SK-N-SH (cell line): ENCODE measurements at regions not wholly inside any gene's neighbourhood (a gene's known extent, or its start where the extent isn't known, plus 50 kb on each side); places are given as distances from the start of the nearest gene placed in this dataset.

Source experiments
- CTCF ChIA-PET: fragments of 300-600, 350-600 bp; formaldehyde crosslinking; extraction: SDS; loops from one replicate; lab custom pipeline; 2021; lab: Yijun Ruan, JAX
- POLR2A ChIA-PET: fragments of 350-600 bp; sonication (Branson Sonifier 250); formaldehyde crosslinking; extraction: SDS; loops from one replicate; lab custom pipeline; 2020; ENCODE audit warnings: antibody characterized with exemption, inconsistent platforms; lab: Yijun Ruan, JAX
- DNase-seq: peaks from one replicate; pipeline ENCODE4 v3.0.0; 2012
- H2AFZ ChIP-seq: fragments of 200-600 bp; sonication (generic); 2 replicates; pipeline ENCODE4 v1.8.1; 2016; ENCODE audit warnings: antibody characterized with exemption, mild to moderate bottlenecking, low read depth
- H3F3A ChIP-seq: fragments of 200-600 bp; sonication (generic); replicated peaks from 2 replicates; pipeline ENCODE3; 2016; ENCODE audit warnings: antibody characterized with exemption, mild to moderate bottlenecking; ENCODE audit not compliant: insufficient read depth
- H3K27ac ChIP-seq, 2 experiments: fragments of 200-500 bp in 1 of 2; fragments of 200-600 bp in 1 of 2; sonication (Bioruptor generic) in 1 of 2; sonication (generic), shearing (Covaris generic) in 1 of 2; 2 replicates each; pipeline versions ENCODE4 v1.5.1 to v1.6.1; 2014 to 2016; ENCODE audit warnings: low read depth in 2 of 2, inconsistent platforms in 1 of 2, low read length in 1 of 2, mild to moderate bottlenecking in 1 of 2, mixed read lengths in 1 of 2
- H3K27me3 ChIP-seq: fragments of 200-600 bp; sonication (generic), shearing (Covaris generic); 2 replicates; pipeline ENCODE4 v1.6.1; 2016; ENCODE audit warnings: mixed run types; ENCODE audit not compliant: insufficient read depth
- H3K36me3 ChIP-seq, 2 experiments: fragments of 200-500 bp in 1 of 2; fragments of 200-600 bp in 1 of 2; sonication (Bioruptor generic) in 1 of 2; sonication (generic) in 1 of 2; replicated peaks in 1 of 2; 2 replicates each; pipeline versions ENCODE3 to v1.5.1; 2014 to 2016; ENCODE audit warnings: low read length in 1 of 2, mild to moderate bottlenecking in 1 of 2; ENCODE audit not compliant: insufficient read depth in 2 of 2, control insufficient read depth in 1 of 2
- H3K4me1 ChIP-seq, 2 experiments: fragments of 200-500 bp in 1 of 2; fragments of 200-600 bp in 1 of 2; sonication (Bioruptor generic) in 1 of 2; sonication (generic), shearing (Covaris generic) in 1 of 2; 2 replicates each; pipeline versions ENCODE4 v1.5.1 to v1.6.1; 2014 to 2016; ENCODE audit warnings: low read depth in 1 of 2, low read length in 1 of 2, mixed run types in 1 of 2; ENCODE audit not compliant: insufficient read depth in 2 of 2, control insufficient read depth in 1 of 2
- H3K4me2 ChIP-seq: fragments of 200-600 bp; sonication (generic), shearing (Covaris generic); 2 replicates; pipeline ENCODE4 v1.6.1; 2017; ENCODE audit warnings: mixed run types
- H3K4me3 ChIP-seq, 2 experiments: fragments of 200-500 bp in 1 of 2; fragments of 200-600 bp in 1 of 2; sonication (Bioruptor generic) in 1 of 2; sonication (generic), shearing (Covaris generic) in 1 of 2; 2 replicates each; pipeline versions ENCODE4 v1.5.1 to v1.8.1; 2014 to 2016; ENCODE audit warnings: low read depth in 2 of 2, inconsistent platforms in 1 of 2, low read length in 1 of 2, mild to moderate bottlenecking in 1 of 2, mixed read lengths in 1 of 2, moderate library complexity in 1 of 2
- H3K79me2 ChIP-seq: fragments of 200-600 bp; sonication (generic); 2 replicates; pipeline ENCODE4 v1.8.1; 2017; ENCODE audit warnings: mild to moderate bottlenecking; ENCODE audit not compliant: insufficient read depth
- H3K9ac ChIP-seq: fragments of 200-600 bp; sonication (generic); 2 replicates; pipeline ENCODE4 v1.6.1; 2017; ENCODE audit warnings: mixed run types
- H3K9me2 ChIP-seq: fragments of 200-600 bp; sonication (generic); 2 replicates; pipeline ENCODE4 v1.6.1; 2017; ENCODE audit warnings: mixed run types
- H3K9me3 ChIP-seq: fragments of 200-600 bp; sonication (generic); 2 replicates; pipeline ENCODE4 v1.6.1; 2017; ENCODE audit warnings: mixed run types, mild to moderate bottlenecking, moderate library complexity
- H4K20me1 ChIP-seq: fragments of 200-600 bp; sonication (generic); 2 replicates; pipeline ENCODE4 v1.6.1; 2017; ENCODE audit warnings: mild to moderate bottlenecking, mixed run types; ENCODE audit not compliant: insufficient read depth
- ELF1 ChIP-seq: IDR thresholded peaks from 2 replicates; pipeline ENCODE4 v1.4.0; 2012
- EP300 ChIP-seq, 2 experiments: IDR thresholded peaks; 2 replicates each; pipeline versions ENCODE4 v1.4.0 to v1.6.1; 2012; ENCODE audit warnings: borderline replicate concordance in 1 of 2, low read depth in 1 of 2, low read length in 1 of 2
- FOXJ3 ChIP-seq: sonication (generic); formaldehyde crosslinking; IDR thresholded peaks from 2 replicates; pipeline ENCODE4 v1.5.1; 2020; ENCODE audit warnings: mild to moderate bottlenecking, missing genetic modification reagents
- JUND ChIP-seq: IDR thresholded peaks from 2 replicates; pipeline ENCODE4 v1.4.0; 2012
- MEF2A ChIP-seq: IDR thresholded peaks from 2 replicates; pipeline ENCODE4 v1.4.0; 2012; ENCODE audit warnings: low read depth, borderline replicate concordance
- NFIC ChIP-seq: IDR thresholded peaks from 2 replicates; pipeline ENCODE4 v1.4.0; 2012; ENCODE audit warnings: borderline replicate concordance
- RCOR1 ChIP-seq: fragments of 150-350 bp; IDR thresholded peaks from 2 replicates; pipeline ENCODE4 v1.6.1; 2017; ENCODE audit warnings: antibody characterized with exemption, low read length
- RFX5 ChIP-seq: IDR thresholded peaks from 2 replicates; pipeline ENCODE4 v1.6.1; 2012; ENCODE audit warnings: mild to moderate bottlenecking, improper control_type of control experiment, low read length
- SIN3A ChIP-seq: IDR thresholded peaks from 2 replicates; pipeline ENCODE4 v1.6.1; 2012; ENCODE audit warnings: low read depth, mild to moderate bottlenecking, low read length, moderate library complexity, borderline replicate concordance
- SMC3 ChIP-seq: IDR thresholded peaks from 2 replicates; pipeline ENCODE4 v1.6.1; 2012; ENCODE audit warnings: low read depth, low read length, improper control_type of control experiment
- TCF12 ChIP-seq: IDR thresholded peaks from 2 replicates; pipeline ENCODE4 v1.4.0; 2012
- YY1 ChIP-seq: IDR thresholded peaks from 2 replicates; pipeline ENCODE4 v1.4.0; 2012; ENCODE audit warnings: low read depth, mild to moderate bottlenecking
- WGBS: methylation state at CpG from one replicate; pipeline ENCODE4 v1.1.6; 2017; ENCODE audit warnings: low lambda C conversion rate; 5-methylcytosine and 5-hydroxymethylcytosine counted together
- TF ChIP-seq, protein P1 (sequence below): IDR thresholded peaks from 2 replicates; pipeline ENCODE4 v1.6.1; 2012; ENCODE audit warnings: mild to moderate bottlenecking, low read depth, low read length, moderate library complexity
- TF ChIP-seq, protein P2 (sequence below): IDR thresholded peaks from 2 replicates; pipeline ENCODE4 v1.4.0; 2012; ENCODE audit warnings: low read depth
- TF ChIP-seq, protein P3 (sequence below): IDR thresholded peaks from 2 replicates; pipeline ENCODE4 v1.4.0; 2012; ENCODE audit warnings: low read depth, borderline replicate concordance
- TF ChIP-seq, protein P4 (sequence below): fragments of 150-350 bp; IDR thresholded peaks from 2 replicates; pipeline ENCODE4 v1.6.1; 2016; ENCODE audit warnings: mild to moderate bottlenecking, low read depth, low read length
- TF ChIP-seq, protein P5 (sequence below): IDR thresholded peaks from 2 replicates; pipeline ENCODE4 v1.4.0; 2012; ENCODE audit warnings: low read depth, borderline replicate concordance
- TF ChIP-seq, protein P6 (sequence below): fragments of 150-350 bp; IDR thresholded peaks from 2 replicates; pipeline ENCODE4 v1.6.1; 2017; ENCODE audit warnings: antibody characterized with exemption, low read length, low read depth, borderline replicate concordance

DNA sequence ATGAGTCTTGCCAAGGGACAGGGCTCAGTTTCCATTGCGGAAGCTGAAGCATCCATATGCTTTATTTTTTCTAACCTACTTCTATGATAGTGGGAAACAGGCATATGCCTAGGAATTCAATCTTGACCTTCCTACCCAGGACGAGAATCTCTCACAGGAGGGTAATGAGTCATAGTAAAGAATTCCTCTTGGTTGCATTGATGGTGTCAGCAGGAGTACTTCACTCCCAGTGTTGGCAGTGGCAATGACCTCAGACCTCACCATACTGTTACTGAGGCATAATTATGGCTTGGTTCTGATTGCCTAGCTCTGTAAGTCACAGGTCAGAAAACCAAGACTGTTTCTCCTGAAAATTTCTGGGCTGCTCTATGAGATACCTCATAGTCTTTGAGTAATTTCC, 552.9 kb downstream of the ARL4A start:
- Histone ChIP-seq H3K9ac (no peak overlapping the region), H3F3A (no peaks in the 10 kb centered on the region)
- TF ChIP-seq TCF12 (no peak; the same call in 1 of the 2 replicates), JUND (peak; percentile 19; the same call in 1 of the 2 replicates)
- TF ChIP-seq, all 33 proteins: peak for 1
- 29% methylated on average over 2 of the region's 2 CpGs for WGBS
- no peak overlapping the region for H3K4me3 ChIP-seq
- no peak for DNase-seq
- no peaks in the 10 kb centered on the region for H3K27me3 ChIP-seq
- no peaks in the 10 kb centered on the region; a peak in 1 of 4 replicates for H3K4me1 ChIP-seq
- H3K9me3 ChIP-seq, result no peaks in the 10 kb centered on the region
- H4K20me1 ChIP-seq, result no peaks in the 10 kb centered on the region
- no peaks in the 10 kb centered on the region for H3K36me3 ChIP-seq
- ChIA-PET CTCF (no interaction called here), POLR2A (no interaction called here)
- no peak overlapping the region for H3K4me2 ChIP-seq
- H2AFZ ChIP-seq, result peak overlapping the region; percentile 43; the same call in 1 of the 2 replicates
- H3K79me2 ChIP-seq, result no peaks in the 10 kb centered on the region
- no peaks in the 10 kb centered on the region for H3K9me2 ChIP-seq
- H3K27ac ChIP-seq, result no peak overlapping the region; a peak in 1 of 4 replicates

DNA sequence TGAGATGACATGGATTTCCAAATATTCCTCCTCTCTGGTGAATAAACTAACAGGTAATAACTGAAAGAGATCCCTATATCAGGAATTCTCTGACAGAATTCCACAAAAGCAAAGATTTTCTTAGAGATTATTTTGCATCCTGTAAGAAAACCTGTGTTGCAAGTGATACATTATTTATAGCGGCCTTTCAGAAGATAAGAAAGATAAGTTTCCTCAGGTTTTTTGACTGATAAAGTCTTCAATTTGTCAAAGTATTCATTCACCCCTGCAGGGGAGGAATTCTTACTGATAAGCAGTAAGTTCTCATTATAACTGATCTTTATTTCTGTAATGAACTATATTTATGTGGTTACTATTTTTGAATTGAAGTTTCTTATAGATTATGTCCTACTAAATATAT, 554.0 kb downstream of the ARL4A start:
- Histone ChIP-seq H3K9ac (no peak overlapping the region), H2AFZ (no peak overlapping the region), H3F3A (no peaks in the 10 kb centered on the region), H3K27ac (no peak overlapping the region), H3K36me3 (no peaks in the 10 kb centered on the region), H3K27me3 (no peaks in the 10 kb centered on the region), H3K4me1 (no peaks in the 10 kb centered on the region; a peak in 1 of 4 replicates), H3K9me3 (no peaks in the 10 kb centered on the region), H3K9me2 (no peaks in the 10 kb centered on the region), H3K4me3 (no peak overlapping the region), H4K20me1 (no peaks in the 10 kb centered on the region), H3K4me2 (no peak overlapping the region), H3K79me2 (no peaks in the 10 kb centered on the region)
- TF ChIP-seq, protein P1, sequence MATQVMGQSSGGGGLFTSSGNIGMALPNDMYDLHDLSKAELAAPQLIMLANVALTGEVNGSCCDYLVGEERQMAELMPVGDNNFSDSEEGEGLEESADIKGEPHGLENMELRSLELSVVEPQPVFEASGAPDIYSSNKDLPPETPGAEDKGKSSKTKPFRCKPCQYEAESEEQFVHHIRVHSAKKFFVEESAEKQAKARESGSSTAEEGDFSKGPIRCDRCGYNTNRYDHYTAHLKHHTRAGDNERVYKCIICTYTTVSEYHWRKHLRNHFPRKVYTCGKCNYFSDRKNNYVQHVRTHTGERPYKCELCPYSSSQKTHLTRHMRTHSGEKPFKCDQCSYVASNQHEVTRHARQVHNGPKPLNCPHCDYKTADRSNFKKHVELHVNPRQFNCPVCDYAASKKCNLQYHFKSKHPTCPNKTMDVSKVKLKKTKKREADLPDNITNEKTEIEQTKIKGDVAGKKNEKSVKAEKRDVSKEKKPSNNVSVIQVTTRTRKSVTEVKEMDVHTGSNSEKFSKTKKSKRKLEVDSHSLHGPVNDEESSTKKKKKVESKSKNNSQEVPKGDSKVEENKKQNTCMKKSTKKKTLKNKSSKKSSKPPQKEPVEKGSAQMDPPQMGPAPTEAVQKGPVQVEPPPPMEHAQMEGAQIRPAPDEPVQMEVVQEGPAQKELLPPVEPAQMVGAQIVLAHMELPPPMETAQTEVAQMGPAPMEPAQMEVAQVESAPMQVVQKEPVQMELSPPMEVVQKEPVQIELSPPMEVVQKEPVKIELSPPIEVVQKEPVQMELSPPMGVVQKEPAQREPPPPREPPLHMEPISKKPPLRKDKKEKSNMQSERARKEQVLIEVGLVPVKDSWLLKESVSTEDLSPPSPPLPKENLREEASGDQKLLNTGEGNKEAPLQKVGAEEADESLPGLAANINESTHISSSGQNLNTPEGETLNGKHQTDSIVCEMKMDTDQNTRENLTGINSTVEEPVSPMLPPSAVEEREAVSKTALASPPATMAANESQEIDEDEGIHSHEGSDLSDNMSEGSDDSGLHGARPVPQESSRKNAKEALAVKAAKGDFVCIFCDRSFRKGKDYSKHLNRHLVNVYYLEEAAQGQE, result no peak
- no peak for TF ChIP-seq EP300 (IDR thresholded peaks at IDR 0.05; ENCODE audit: borderline replicate concordance in 1 of 2, low read depth in 1 of 2, low read length in 1 of 2)
- TF ChIP-seq RFX5, result no peak
- TF ChIP-seq ELF1, result no peak
- TF ChIP-seq, protein P2, sequence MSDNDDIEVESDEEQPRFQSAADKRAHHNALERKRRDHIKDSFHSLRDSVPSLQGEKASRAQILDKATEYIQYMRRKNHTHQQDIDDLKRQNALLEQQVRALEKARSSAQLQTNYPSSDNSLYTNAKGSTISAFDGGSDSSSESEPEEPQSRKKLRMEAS, result no peak
- TF ChIP-seq, protein P3, sequence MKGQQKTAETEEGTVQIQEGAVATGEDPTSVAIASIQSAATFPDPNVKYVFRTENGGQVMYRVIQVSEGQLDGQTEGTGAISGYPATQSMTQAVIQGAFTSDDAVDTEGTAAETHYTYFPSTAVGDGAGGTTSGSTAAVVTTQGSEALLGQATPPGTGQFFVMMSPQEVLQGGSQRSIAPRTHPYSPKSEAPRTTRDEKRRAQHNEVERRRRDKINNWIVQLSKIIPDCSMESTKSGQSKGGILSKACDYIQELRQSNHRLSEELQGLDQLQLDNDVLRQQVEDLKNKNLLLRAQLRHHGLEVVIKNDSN, result no peak
- TF ChIP-seq SIN3A, result no peak
- TF ChIP-seq, protein P4, sequence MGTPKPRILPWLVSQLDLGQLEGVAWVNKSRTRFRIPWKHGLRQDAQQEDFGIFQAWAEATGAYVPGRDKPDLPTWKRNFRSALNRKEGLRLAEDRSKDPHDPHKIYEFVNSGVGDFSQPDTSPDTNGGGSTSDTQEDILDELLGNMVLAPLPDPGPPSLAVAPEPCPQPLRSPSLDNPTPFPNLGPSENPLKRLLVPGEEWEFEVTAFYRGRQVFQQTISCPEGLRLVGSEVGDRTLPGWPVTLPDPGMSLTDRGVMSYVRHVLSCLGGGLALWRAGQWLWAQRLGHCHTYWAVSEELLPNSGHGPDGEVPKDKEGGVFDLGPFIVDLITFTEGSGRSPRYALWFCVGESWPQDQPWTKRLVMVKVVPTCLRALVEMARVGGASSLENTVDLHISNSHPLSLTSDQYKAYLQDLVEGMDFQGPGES, result no peak
- TF ChIP-seq, protein P5, sequence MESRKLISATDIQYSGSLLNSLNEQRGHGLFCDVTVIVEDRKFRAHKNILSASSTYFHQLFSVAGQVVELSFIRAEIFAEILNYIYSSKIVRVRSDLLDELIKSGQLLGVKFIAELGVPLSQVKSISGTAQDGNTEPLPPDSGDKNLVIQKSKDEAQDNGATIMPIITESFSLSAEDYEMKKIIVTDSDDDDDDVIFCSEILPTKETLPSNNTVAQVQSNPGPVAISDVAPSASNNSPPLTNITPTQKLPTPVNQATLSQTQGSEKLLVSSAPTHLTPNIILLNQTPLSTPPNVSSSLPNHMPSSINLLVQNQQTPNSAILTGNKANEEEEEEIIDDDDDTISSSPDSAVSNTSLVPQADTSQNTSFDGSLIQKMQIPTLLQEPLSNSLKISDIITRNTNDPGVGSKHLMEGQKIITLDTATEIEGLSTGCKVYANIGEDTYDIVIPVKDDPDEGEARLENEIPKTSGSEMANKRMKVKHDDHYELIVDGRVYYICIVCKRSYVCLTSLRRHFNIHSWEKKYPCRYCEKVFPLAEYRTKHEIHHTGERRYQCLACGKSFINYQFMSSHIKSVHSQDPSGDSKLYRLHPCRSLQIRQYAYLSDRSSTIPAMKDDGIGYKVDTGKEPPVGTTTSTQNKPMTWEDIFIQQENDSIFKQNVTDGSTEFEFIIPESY, result no peak
- no peak for TF ChIP-seq MEF2A
- TF ChIP-seq SMC3, result no peak
- TF ChIP-seq, protein P6, sequence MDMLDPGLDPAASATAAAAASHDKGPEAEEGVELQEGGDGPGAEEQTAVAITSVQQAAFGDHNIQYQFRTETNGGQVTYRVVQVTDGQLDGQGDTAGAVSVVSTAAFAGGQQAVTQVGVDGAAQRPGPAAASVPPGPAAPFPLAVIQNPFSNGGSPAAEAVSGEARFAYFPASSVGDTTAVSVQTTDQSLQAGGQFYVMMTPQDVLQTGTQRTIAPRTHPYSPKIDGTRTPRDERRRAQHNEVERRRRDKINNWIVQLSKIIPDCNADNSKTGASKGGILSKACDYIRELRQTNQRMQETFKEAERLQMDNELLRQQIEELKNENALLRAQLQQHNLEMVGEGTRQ, result no peak
- TF ChIP-seq FOXJ3, result no peak
- TF ChIP-seq YY1, result no peak
- no peak for TF ChIP-seq RCOR1
- no peak for TF ChIP-seq NFIC
- WGBS, result 2% methylated on average over 1 of the region's 1 CpG
- POLR2A ChIA-PET, result no interaction called here
- CTCF ChIA-PET, result interaction anchor here (1.4 kb wide), 1 partner anchor 555 kb away, joined by 3 read pairs; no protein-coding TSS in a partner anchor
- no peak for DNase-seq
